Small intestine (tissue), 7 donors: ENCODE measurements at regions not wholly inside any gene's neighbourhood (a gene's known extent, or its start where the extent isn't known, plus 50 kb on each side); places are given as distances from the start of the nearest gene placed in this dataset.

Experiments used
- DNase-seq, 2 donors: peaks; one replicate each; pipeline versions ENCODE4 v3.0.0 to v3.0.0-alpha.2; 2013
- FAIRE-seq: peaks from 2 replicates; lab custom pipeline; 2012; peaks lifted over from hg19 to GRCh38; lab: Jason Lieb, UNC
- H3K27ac ChIP-seq, 3 donors: one replicate each; pipeline ENCODE4 v1.5.1; 2013; ENCODE audit warnings: low read length in 2 of 3, mild to moderate bottlenecking in 2 of 3, control low read depth in 1 of 3, inconsistent platforms in 1 of 3, low read depth in 1 of 3, moderate library complexity in 1 of 3
- H3K27me3 ChIP-seq, 3 donors: one replicate each; pipeline ENCODE4 v1.6.1; 2013; ENCODE audit warnings: low read length in 3 of 3, inconsistent platforms in 1 of 3; ENCODE audit not compliant: control insufficient read depth in 3 of 3, insufficient read depth in 3 of 3
- H3K36me3 ChIP-seq, 3 donors: one replicate each; pipeline ENCODE4 v1.6.1; 2013; ENCODE audit warnings: low read length in 3 of 3, inconsistent platforms in 1 of 3, low read depth in 1 of 3, mild to moderate bottlenecking in 1 of 3, moderate library complexity in 1 of 3; ENCODE audit not compliant: control insufficient read depth in 3 of 3, insufficient read depth in 2 of 3
- H3K4me1 ChIP-seq, 3 donors: one replicate each; pipeline ENCODE4 v1.6.1; 2013; ENCODE audit warnings: low read length in 2 of 3, inconsistent platforms in 1 of 3, low read depth in 1 of 3, mild to moderate bottlenecking in 1 of 3, moderate library complexity in 1 of 3; ENCODE audit not compliant: control insufficient read depth in 3 of 3, insufficient read depth in 2 of 3
- H3K4me3 ChIP-seq, 3 donors: one replicate each; pipeline ENCODE4 v1.5.1; 2013; ENCODE audit warnings: low read length in 3 of 3, control low read depth in 1 of 3, inconsistent platforms in 1 of 3, low read depth in 1 of 3, mild to moderate bottlenecking in 1 of 3, moderate library complexity in 1 of 3
- H3K9me3 ChIP-seq, 2 donors: one replicate each; pipeline ENCODE4 v1.6.1; 2013; ENCODE audit warnings: low read depth in 1 of 2, low read length in 1 of 2; ENCODE audit not compliant: control insufficient read depth in 2 of 2, insufficient read depth in 1 of 2
- WGBS, 3 donors: extraction: QIAGEN DNeasy Blood & Tissue Kit; methylation state at CpG; one replicate each; pipeline ENCODE4 v1.1.7; 2013; 5-methylcytosine and 5-hydroxymethylcytosine counted together
- donor health status: healthy with polysubstance abuse.
- donor health status: control.
- donor health status: control.
- donor health status: Bipolar disorder and iron deficiency.
- donor health status: healthy.

GRCh38 chr5:167763772-167764171 is 527.7 kb upstream of the WWC1 start:
- FAIRE-seq, result no peak
- no peaks in the 10 kb centered on the region for H3K4me1 ChIP-seq
- 37 to 55% (median 52%) methylated on average over 4 of the region's 4 CpGs for WGBS, 3 donors

GRCh38 chr5:167764641-167765289 is 526.7 kb upstream of the WWC1 start:
- Histone ChIP-seq H3K36me3 (no peaks in the 10 kb centered on the region), H3K9me3 (no peaks in the 10 kb centered on the region), H3K27me3 (peaks cover 0 to 2% (median 0%) of the 10 kb centered on the region in 3 donors), H3K4me3 (no peak overlapping the region), H3K4me1 (no peaks in the 10 kb centered on the region), H3K27ac (no peak overlapping the region)
- WGBS, 3 donors, result 60 to 67% (median 61%) methylated on average over 6 of the region's 6 CpGs
- DNase-seq, result no peak
- no peak for FAIRE-seq

More at GRCh38 chr5:167763772-167764171, 527.7 kb upstream of the WWC1 start:
- no peak overlapping the region for H3K4me3 ChIP-seq
- no peaks in the 10 kb centered on the region for H3K9me3 ChIP-seq
- no peak overlapping the region for H3K27ac ChIP-seq
- H3K36me3 ChIP-seq, result no peaks in the 10 kb centered on the region
- peaks cover 0 to 2% (median 0%) of the 10 kb centered on the region in 3 donors for H3K27me3 ChIP-seq
- no peak for DNase-seq

GRCh38 chr5:167765352-167765751 is 526.1 kb upstream of the WWC1 start:
- Histone ChIP-seq H3K27ac (no peak overlapping the region), H3K27me3 (peaks cover 0 to 2% (median 0%) of the 10 kb centered on the region in 3 donors), H3K4me1 (no peaks in the 10 kb centered on the region), H3K9me3 (no peaks in the 10 kb centered on the region), H3K4me3 (no peak overlapping the region), H3K36me3 (no peaks in the 10 kb centered on the region)
- FAIRE-seq (no peak), DNase-seq (no peak)
- 64 to 70% (median 69%) methylated on average over 7 of the region's 7 CpGs for WGBS, 3 donors

- Histone ChIP-seq H3K4me3 (no peak overlapping the region), H3K9me3 (no peaks in the 10 kb centered on the region), H3K27me3 (peaks cover 0 to 2% (median 0%) of the 10 kb centered on the region in 3 donors), H3K36me3 (no peaks in the 10 kb centered on the region), H3K4me1 (no peaks in the 10 kb centered on the region), H3K27ac (no peak overlapping the region)
- DNase-seq (no peak), FAIRE-seq (no peak)
- 42 to 48% (median 44%) methylated on average over 2 of the region's 2 CpGs for WGBS, 3 donors
These were observed 524.5 kb upstream of the WWC1 start for GRCh38 chr5:167766957-167767356.

- FAIRE-seq (no peak), DNase-seq (no peak)
- H3K27ac ChIP-seq, result no peak overlapping the region
- H3K27me3 ChIP-seq, result peaks cover 0 to 2% (median 0%) of the 10 kb centered on the region in 3 donors
- no peaks in the 10 kb centered on the region for H3K4me1 ChIP-seq
- WGBS, 3 donors, result 58 to 67% (median 59%) methylated on average over 4 of the region's 4 CpGs
- H3K4me3 ChIP-seq, result no peak overlapping the region
- H3K9me3 ChIP-seq, result no peaks in the 10 kb centered on the region
- H3K36me3 ChIP-seq, result no peaks in the 10 kb centered on the region
These were observed 523.6 kb upstream of the WWC1 start for GRCh38 chr5:167767795-167768194.

GRCh38 chr5:167769846-167770413 is 521.5 kb upstream of the WWC1 start:
- Histone ChIP-seq H3K36me3 (no peaks in the 10 kb centered on the region), H3K9me3 (no peaks in the 10 kb centered on the region), H3K27ac (no peak overlapping the region), H3K4me3 (no peak overlapping the region), H3K4me1 (no peaks in the 10 kb centered on the region), H3K27me3 (no peaks in the 10 kb centered on the region)
- FAIRE-seq, result no peak
- no peak for DNase-seq
- 72 to 86% (median 75%) methylated on average over 2 of the region's 2 CpGs for WGBS, 3 donors

GRCh38 chr5:167770461-167770860 is 521.0 kb upstream of the WWC1 start:
- no peaks in the 10 kb centered on the region for H3K36me3 ChIP-seq
- H3K4me1 ChIP-seq, result no peaks in the 10 kb centered on the region
- H3K9me3 ChIP-seq, result no peaks in the 10 kb centered on the region
- no peak overlapping the region for H3K27ac ChIP-seq
- DNase-seq (no peak), FAIRE-seq (no peak)
- no peak overlapping the region for H3K4me3 ChIP-seq
- WGBS, 3 donors, result 69 to 73% (median 70%) methylated on average over 5 of the region's 5 CpGs
- no peaks in the 10 kb centered on the region for H3K27me3 ChIP-seq

GRCh38 chr5:167771571-167771970 is 519.9 kb upstream of the WWC1 start:
- no peak for DNase-seq
- WGBS, 3 donors, result 83 to 88% (median 88%) methylated on average over 6 of the region's 6 CpGs
- H3K27ac ChIP-seq, result no peak overlapping the region
- no peaks in the 10 kb centered on the region for H3K27me3 ChIP-seq
- no peak overlapping the region for H3K4me3 ChIP-seq
- no peaks in the 10 kb centered on the region for H3K9me3 ChIP-seq
- no peak for FAIRE-seq
- H3K36me3 ChIP-seq, result no peaks in the 10 kb centered on the region
- H3K4me1 ChIP-seq, result no peaks in the 10 kb centered on the region
